Neural progenitor cell (in vitro differentiated cells): ENCODE measurements at regions not wholly inside any gene's neighbourhood (a gene's known extent, or its start where the extent isn't known, plus 50 kb on each side); places are given as distances from the start of the nearest gene placed in this dataset.

Experiments used
- EZH2phosphoT487 ChIP-seq: fragments of 200-600 bp; sonication (generic); IDR thresholded peaks from 2 replicates; pipeline ENCODE4 v1.6.1; 2017; ENCODE audit warnings: antibody characterized with exemption
- TF ChIP-seq, protein P1 (sequence below): fragments of 200-600 bp; sonication (generic); IDR thresholded peaks from 2 replicates; pipeline ENCODE4 v1.5.1; 2017; ENCODE audit warnings: antibody characterized with exemption, mild to moderate bottlenecking

DNA sequence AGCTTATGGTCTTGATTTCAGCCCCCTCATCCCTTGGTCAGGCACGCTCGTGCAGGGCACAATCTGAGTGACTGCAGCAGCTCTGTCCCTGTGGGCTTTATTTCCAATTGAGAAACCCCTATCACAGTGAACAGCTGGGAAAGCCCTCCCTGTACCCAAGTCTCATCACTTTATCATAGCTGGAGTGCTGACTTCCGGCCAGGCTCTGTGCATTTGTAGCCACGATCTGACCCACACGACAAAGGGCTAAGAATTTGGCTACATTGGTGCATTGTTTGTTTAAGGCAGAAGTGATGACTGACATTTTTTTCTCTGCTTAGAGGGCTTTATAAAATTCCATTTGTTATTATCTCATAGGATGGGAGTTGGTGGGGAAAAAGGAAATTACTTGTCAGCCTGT, 184.4 kb downstream of the KCNS3 start:
- TF ChIP-seq, protein P1, sequence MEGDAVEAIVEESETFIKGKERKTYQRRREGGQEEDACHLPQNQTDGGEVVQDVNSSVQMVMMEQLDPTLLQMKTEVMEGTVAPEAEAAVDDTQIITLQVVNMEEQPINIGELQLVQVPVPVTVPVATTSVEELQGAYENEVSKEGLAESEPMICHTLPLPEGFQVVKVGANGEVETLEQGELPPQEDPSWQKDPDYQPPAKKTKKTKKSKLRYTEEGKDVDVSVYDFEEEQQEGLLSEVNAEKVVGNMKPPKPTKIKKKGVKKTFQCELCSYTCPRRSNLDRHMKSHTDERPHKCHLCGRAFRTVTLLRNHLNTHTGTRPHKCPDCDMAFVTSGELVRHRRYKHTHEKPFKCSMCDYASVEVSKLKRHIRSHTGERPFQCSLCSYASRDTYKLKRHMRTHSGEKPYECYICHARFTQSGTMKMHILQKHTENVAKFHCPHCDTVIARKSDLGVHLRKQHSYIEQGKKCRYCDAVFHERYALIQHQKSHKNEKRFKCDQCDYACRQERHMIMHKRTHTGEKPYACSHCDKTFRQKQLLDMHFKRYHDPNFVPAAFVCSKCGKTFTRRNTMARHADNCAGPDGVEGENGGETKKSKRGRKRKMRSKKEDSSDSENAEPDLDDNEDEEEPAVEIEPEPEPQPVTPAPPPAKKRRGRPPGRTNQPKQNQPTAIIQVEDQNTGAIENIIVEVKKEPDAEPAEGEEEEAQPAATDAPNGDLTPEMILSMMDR, result no peak
- no peak for TF ChIP-seq EZH2phosphoT487
